GM21528 (cell line): ENCODE measurements at regions not wholly inside any gene's neighbourhood (a gene's known extent, or its start where the extent isn't known, plus 50 kb on each side); places are given as distances from the start of the nearest gene placed in this dataset.
"Not testable (repeated sequence)": the region's sequence is repeated elsewhere in the genome, so short reads cannot be mapped to it uniquely, and the experiment has no call there.

Experiments used
- ATAC-seq: cut with Tn5 transposase; IDR thresholded peaks from one replicate; pipeline ENCODE4 v1.9.1; 2021; ENCODE audit warnings: mild to moderate bottlenecking, moderate library complexity; ENCODE audit not compliant: unreplicated experiment, low FRiP score

GRCh38 chr6:21282360-21282759 lies 311.2 kb upstream of the SOX4 start:
- not testable (repeated sequence) for ATAC-seq

GRCh38 chr6:21284166-21284565 lies 309.4 kb upstream of the SOX4 start:
- ATAC-seq: no peak

GRCh38 chr6:21284706-21285105 lies 308.8 kb upstream of the SOX4 start:
- no peak for ATAC-seq

GRCh38 chr6:21294144-21294543 lies 299.4 kb upstream of the SOX4 start:
- no peak for ATAC-seq

GRCh38 chr6:21295506-21296240 lies 297.9 kb upstream of the SOX4 start:
- ATAC-seq: no peak

GRCh38 chr6:21297665-21298064 lies 295.9 kb upstream of the SOX4 start:
- ATAC-seq: no peak

GRCh38 chr6:21299216-21299615 lies 294.3 kb upstream of the SOX4 start:
- no peak for ATAC-seq

- ATAC-seq: no peak
These were observed 293.1 kb upstream of the SOX4 start for GRCh38 chr6:21300439-21300838.

- ATAC-seq: no peak
These were observed 287.6 kb upstream of the SOX4 start for GRCh38 chr6:21305893-21306332.

- no peak for ATAC-seq
These were observed 287.0 kb upstream of the SOX4 start for GRCh38 chr6:21306546-21306945.

- ATAC-seq: no peak
These were observed 283.7 kb upstream of the SOX4 start for GRCh38 chr6:21309807-21310221.

GRCh38 chr6:21310568-21311140 lies 282.9 kb upstream of the SOX4 start:
- no peak for ATAC-seq

GRCh38 chr6:21312118-21312517 lies 281.4 kb upstream of the SOX4 start:
- no peak for ATAC-seq

- no peak for ATAC-seq
These were observed 275.9 kb upstream of the SOX4 start for GRCh38 chr6:21317642-21318041.

GRCh38 chr6:21321076-21321475 lies 272.5 kb upstream of the SOX4 start:
- ATAC-seq: no peak

- no peak for ATAC-seq
These were observed 272.0 kb upstream of the SOX4 start for GRCh38 chr6:21321531-21321930.

- no peak for ATAC-seq
These were observed 270.0 kb upstream of the SOX4 start for GRCh38 chr6:21323577-21323976.

- ATAC-seq: no peak
These were observed 268.2 kb upstream of the SOX4 start for GRCh38 chr6:21325201-21325856.

GRCh38 chr6:21327326-21328112 lies 266.0 kb upstream of the SOX4 start:
- no peak for ATAC-seq

- no peak for ATAC-seq
These were observed 262.3 kb upstream of the SOX4 start for GRCh38 chr6:21331235-21331634.

- no peak for ATAC-seq
These were observed 261.5 kb upstream of the SOX4 start for GRCh38 chr6:21332077-21332476.
